ENCODE measurements at regions not wholly inside any gene's neighbourhood (a gene's known extent, or its start where the extent isn't known, plus 50 kb on each side); places are given as distances from the start of the nearest gene placed in this dataset.

DNA sequence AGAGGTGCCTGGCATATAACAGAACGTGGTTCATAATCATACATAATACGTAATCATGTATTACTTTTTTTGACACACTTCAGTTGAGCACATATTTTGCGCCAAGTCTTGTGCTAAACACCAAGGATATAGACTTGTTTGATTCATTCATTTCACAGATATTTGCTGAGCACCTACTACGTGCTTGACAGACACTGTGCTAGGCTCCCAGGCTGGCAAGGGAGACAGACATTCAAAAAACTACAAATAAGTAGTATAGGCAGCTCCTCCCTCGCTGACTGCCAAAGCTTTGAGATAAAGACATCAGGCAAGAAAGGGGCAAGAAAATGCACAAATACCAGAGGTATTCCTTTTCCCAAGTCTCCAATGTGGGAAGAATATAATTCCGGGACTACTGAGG, 122.5 kb upstream of the CPEB4 start:
- no peaks in the 10 kb centered on the region for H3K36me3 ChIP-seq (ENCODE audit: control insufficient read depth in 2 of 2, extremely low read depth in 1 of 2, insufficient read depth in 1 of 2, low read length in 1 of 2)

DNA sequence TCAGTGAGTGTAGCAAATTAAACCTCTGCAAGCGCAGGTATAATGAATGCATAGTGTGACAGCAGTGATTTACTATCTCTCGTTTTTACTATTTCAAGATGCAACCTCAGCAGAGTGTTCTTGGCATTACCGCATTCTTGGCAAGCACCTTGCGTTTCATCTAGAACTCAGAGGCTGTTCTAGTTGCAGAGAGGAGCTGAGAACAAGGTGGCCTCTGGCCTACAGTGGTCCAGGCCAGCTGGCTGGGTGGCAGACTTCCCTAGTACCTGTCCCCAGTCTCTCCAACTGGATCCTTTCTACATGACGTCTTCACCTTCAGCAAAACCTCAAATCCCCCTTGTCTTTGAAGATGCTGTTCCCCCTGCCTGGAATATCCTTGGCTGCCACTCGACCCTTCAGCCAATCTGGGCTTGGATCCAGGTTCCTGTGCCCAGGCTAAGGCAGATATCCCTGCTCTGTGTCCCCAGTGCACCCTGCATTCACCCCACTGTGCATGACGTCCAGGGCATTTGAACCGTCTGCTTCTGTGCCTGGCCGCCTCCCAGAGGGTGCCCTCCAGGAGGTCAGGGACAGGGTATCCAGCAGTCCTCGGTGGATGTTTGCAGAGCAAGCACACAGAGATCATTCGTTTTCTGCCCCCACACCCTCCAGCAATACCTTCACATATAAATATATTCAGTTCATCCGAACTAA, 120.4 kb upstream of the CPEB4 start:
- Histone ChIP-seq H3K4me3 (ENCODE audit: control insufficient read depth in 1 of 2, extremely low read depth in 1 of 2, low read length in 1 of 2) (no peak overlapping the region), H3K9me3 (no peaks in the 10 kb centered on the region), H3K4me1 (ENCODE audit: control insufficient read depth in 1 of 2, extremely low read depth in 1 of 2, insufficient read depth in 2 of 2, low read length in 2 of 2) (no peaks in the 10 kb centered on the region), H3K27me3 (replicated peaks in 1 of 2; ENCODE audit: control insufficient read depth in 2 of 2, extremely low read depth in 1 of 2, insufficient read depth in 2 of 2, low read length in 1 of 2) (peaks cover 0 to 12% of the 10 kb centered on the region in 2 experiments), H3K27ac (ENCODE audit: low read length) (no peak overlapping the region), H3K36me3 (ENCODE audit: control insufficient read depth in 2 of 2, extremely low read depth in 1 of 2, insufficient read depth in 1 of 2, low read length in 1 of 2) (no peaks in the 10 kb centered on the region)
- Mint-ChIP-seq H3K27me3 (peaks cover 3 to 5% of the 10 kb centered on the region in 2 donors), H3K9me3 (no peaks in the 10 kb centered on the region), H3K36me3 (no peaks in the 10 kb centered on the region), H3K4me1 (no peaks in the 10 kb centered on the region), H3K4me3 (no peak overlapping the region), H3K27ac (no peak overlapping the region)
- WGBS (ENCODE audit: insufficient coverage): 76% methylated on average over 8 of the region's 12 CpGs
- ChIA-PET CTCF (no interaction called here), POLR2A (no interaction called here)
- ATAC-seq (replicated peaks in 1 of 4) (no peak), DNase-seq (no peak)

More for the DNA sequence above, 122.5 kb upstream of the CPEB4 start:
- no peak for DNase-seq
- H3K27ac ChIP-seq (ENCODE audit: low read length): no peak overlapping the region
- Mint-ChIP-seq H3K27me3 (peaks cover 5 to 6% of the 10 kb centered on the region in 2 donors), H3K36me3 (no peaks in the 10 kb centered on the region), H3K27ac (no peak overlapping the region), H3K4me3 (no peak overlapping the region), H3K9me3 (no peaks in the 10 kb centered on the region), H3K4me1 (no peaks in the 10 kb centered on the region)
- WGBS (ENCODE audit: insufficient coverage): 86% methylated on average over 4 of the region's 6 CpGs
- H3K9me3 ChIP-seq: no peaks in the 10 kb centered on the region
- ChIA-PET POLR2A (no interaction called here), CTCF (no interaction called here)
- no peak overlapping the region for H3K4me3 ChIP-seq (ENCODE audit: control insufficient read depth in 1 of 2, extremely low read depth in 1 of 2, low read length in 1 of 2)
- no peak for ATAC-seq (replicated peaks in 1 of 4)
- H3K27me3 ChIP-seq (replicated peaks in 1 of 2; ENCODE audit: control insufficient read depth in 2 of 2, extremely low read depth in 1 of 2, insufficient read depth in 2 of 2, low read length in 1 of 2): peaks cover 0 to 3% of the 10 kb centered on the region in 2 experiments
- H3K4me1 ChIP-seq (ENCODE audit: control insufficient read depth in 1 of 2, extremely low read depth in 1 of 2, insufficient read depth in 2 of 2, low read length in 2 of 2): no peaks in the 10 kb centered on the region

DNA sequence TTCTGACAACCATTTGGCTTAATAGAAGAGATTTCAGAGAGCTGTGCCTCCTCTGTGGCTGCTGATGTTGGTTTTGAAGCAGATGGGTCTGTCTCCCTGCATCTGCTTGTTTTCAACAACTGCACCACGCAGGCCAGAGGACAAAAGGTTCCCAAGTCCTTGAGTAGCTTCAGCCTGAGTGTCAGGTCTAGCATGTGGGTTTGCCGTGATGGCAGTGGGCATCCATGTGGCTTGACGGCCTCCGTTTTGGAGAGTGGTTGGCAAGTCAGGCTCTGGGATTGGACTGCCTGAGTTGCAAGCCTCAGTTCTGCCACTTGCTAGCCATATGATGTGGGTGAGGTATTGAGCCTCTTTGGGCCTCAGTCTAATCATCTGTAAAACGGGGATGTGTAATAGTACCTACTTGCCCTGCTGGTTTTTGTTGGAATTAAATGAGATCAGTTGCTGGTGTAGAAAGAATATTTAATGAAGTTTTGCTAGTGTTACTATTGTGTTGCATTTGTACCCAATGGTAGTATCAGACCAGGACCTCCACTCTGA, 119.8 kb upstream of the CPEB4 start:
- H3K36me3 Mint-ChIP-seq: no peaks in the 10 kb centered on the region
- H3K27me3 Mint-ChIP-seq: peaks cover 3 to 5% of the 10 kb centered on the region in 2 donors
- no peaks in the 10 kb centered on the region for H3K9me3 Mint-ChIP-seq
- no peak overlapping the region for H3K27ac Mint-ChIP-seq
- no peak overlapping the region for H3K27ac ChIP-seq (ENCODE audit: low read length)
- 88% methylated on average over 5 of the region's 5 CpGs for WGBS (ENCODE audit: insufficient coverage)
- ChIA-PET CTCF (no interaction called here), POLR2A (no interaction called here)
- H3K9me3 ChIP-seq: no peaks in the 10 kb centered on the region
- H3K4me1 ChIP-seq (ENCODE audit: control insufficient read depth in 1 of 2, extremely low read depth in 1 of 2, insufficient read depth in 2 of 2, low read length in 2 of 2): no peaks in the 10 kb centered on the region
- H3K4me3 ChIP-seq (ENCODE audit: control insufficient read depth in 1 of 2, extremely low read depth in 1 of 2, low read length in 1 of 2): no peak overlapping the region
- no peaks in the 10 kb centered on the region for H3K36me3 ChIP-seq (ENCODE audit: control insufficient read depth in 2 of 2, extremely low read depth in 1 of 2, insufficient read depth in 1 of 2, low read length in 1 of 2)
- DNase-seq (no peak), ATAC-seq (replicated peaks in 1 of 4) (no peak)
- H3K4me1 Mint-ChIP-seq: no peaks in the 10 kb centered on the region
- H3K4me3 Mint-ChIP-seq: no peak overlapping the region
- H3K27me3 ChIP-seq (replicated peaks in 1 of 2; ENCODE audit: control insufficient read depth in 2 of 2, extremely low read depth in 1 of 2, insufficient read depth in 2 of 2, low read length in 1 of 2): peaks cover 0 to 9% of the 10 kb centered on the region in 2 experiments

DNA sequence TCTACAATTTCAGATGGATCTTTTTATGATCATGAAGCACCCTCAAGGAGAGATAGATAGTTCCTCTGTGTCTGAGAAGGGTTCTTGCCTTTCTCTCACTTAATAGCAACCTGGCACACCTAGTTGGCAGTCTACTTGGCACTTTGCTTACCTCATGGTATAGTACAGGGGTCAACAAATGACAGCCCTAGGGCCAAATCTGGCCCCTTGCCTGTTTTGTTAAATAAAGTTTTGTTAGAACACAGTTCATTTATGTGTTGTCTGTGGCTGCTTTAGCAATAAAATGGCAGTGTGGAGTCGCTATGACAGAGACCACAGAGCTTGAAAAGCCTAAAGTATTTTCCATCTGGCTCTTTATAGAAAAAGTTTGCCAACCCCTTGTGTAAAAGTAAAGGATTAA, 119.3 kb upstream of the CPEB4 start:
- H3K9me3 Mint-ChIP-seq: no peaks in the 10 kb centered on the region
- no peak overlapping the region for H3K4me3 Mint-ChIP-seq
- Histone ChIP-seq H3K9me3 (no peaks in the 10 kb centered on the region), H3K27me3 (replicated peaks in 1 of 2; ENCODE audit: control insufficient read depth in 2 of 2, extremely low read depth in 1 of 2, insufficient read depth in 2 of 2, low read length in 1 of 2) (peaks cover 0 to 9% of the 10 kb centered on the region in 2 experiments), H3K4me1 (ENCODE audit: control insufficient read depth in 1 of 2, extremely low read depth in 1 of 2, insufficient read depth in 2 of 2, low read length in 2 of 2) (no peaks in the 10 kb centered on the region), H3K4me3 (ENCODE audit: control insufficient read depth in 1 of 2, extremely low read depth in 1 of 2, low read length in 1 of 2) (no peak overlapping the region), H3K36me3 (ENCODE audit: control insufficient read depth in 2 of 2, extremely low read depth in 1 of 2, insufficient read depth in 1 of 2, low read length in 1 of 2) (no peaks in the 10 kb centered on the region), H3K27ac (ENCODE audit: low read length) (no peak overlapping the region)
- no peaks in the 10 kb centered on the region for H3K36me3 Mint-ChIP-seq
- POLR2A ChIA-PET: no interaction called here
- peaks cover 0 to 5% of the 10 kb centered on the region in 2 donors for H3K27me3 Mint-ChIP-seq
- no peak for ATAC-seq (replicated peaks in 1 of 4)
- DNase-seq: no peak
- H3K4me1 Mint-ChIP-seq: no peaks in the 10 kb centered on the region
- CTCF ChIA-PET: no interaction called here
- no peak overlapping the region for H3K27ac Mint-ChIP-seq
- no CpG with 5 or more reads among the region's 1 CpG for WGBS (ENCODE audit: insufficient coverage)

DNA sequence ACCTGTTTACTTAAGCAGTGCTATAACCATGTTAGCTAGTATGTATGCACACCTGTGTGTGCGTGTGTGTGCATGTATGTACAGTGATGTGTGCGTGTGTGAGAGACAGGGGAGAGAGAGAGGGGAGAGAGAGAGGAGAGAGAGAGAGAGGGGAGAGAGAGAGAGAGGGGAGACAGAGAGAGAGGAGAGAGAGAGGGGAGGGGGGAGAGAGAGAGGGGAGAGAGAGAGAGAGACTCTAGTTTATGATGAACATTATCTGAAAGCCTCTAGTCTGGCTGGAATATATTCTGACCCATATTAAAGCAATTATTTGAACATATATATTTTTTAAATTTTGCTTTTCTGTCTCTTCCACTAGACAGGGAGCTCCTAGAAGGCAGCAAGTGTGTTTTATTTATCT, 117.5 kb upstream of the CPEB4 start:
- H3K27me3 Mint-ChIP-seq: peaks cover 0 to 10% of the 10 kb centered on the region in 2 donors
- no peaks in the 10 kb centered on the region for H3K4me1 Mint-ChIP-seq
- Histone ChIP-seq H3K36me3 (ENCODE audit: control insufficient read depth in 2 of 2, extremely low read depth in 1 of 2, insufficient read depth in 1 of 2, low read length in 1 of 2) (no peaks in the 10 kb centered on the region), H3K27ac (ENCODE audit: low read length) (no peak overlapping the region), H3K9me3 (no peaks in the 10 kb centered on the region), H3K4me3 (ENCODE audit: control insufficient read depth in 1 of 2, extremely low read depth in 1 of 2, low read length in 1 of 2) (no peak overlapping the region), H3K27me3 (replicated peaks in 1 of 2; ENCODE audit: control insufficient read depth in 2 of 2, extremely low read depth in 1 of 2, insufficient read depth in 2 of 2, low read length in 1 of 2) (peaks cover 0 to 12% of the 10 kb centered on the region in 2 experiments), H3K4me1 (ENCODE audit: control insufficient read depth in 1 of 2, extremely low read depth in 1 of 2, insufficient read depth in 2 of 2, low read length in 2 of 2) (no peaks in the 10 kb centered on the region)
- no peak overlapping the region for H3K27ac Mint-ChIP-seq
- H3K4me3 Mint-ChIP-seq: no peak overlapping the region
- ATAC-seq (replicated peaks in 1 of 4) (no peak), DNase-seq (no peak)
- CTCF ChIA-PET: no interaction called here
- no peaks in the 10 kb centered on the region for H3K9me3 Mint-ChIP-seq
- POLR2A ChIA-PET: no interaction called here
- H3K36me3 Mint-ChIP-seq: no peaks in the 10 kb centered on the region
- WGBS (ENCODE audit: insufficient coverage): no CpG with 5 or more reads among the region's 2 CpGs

DNA sequence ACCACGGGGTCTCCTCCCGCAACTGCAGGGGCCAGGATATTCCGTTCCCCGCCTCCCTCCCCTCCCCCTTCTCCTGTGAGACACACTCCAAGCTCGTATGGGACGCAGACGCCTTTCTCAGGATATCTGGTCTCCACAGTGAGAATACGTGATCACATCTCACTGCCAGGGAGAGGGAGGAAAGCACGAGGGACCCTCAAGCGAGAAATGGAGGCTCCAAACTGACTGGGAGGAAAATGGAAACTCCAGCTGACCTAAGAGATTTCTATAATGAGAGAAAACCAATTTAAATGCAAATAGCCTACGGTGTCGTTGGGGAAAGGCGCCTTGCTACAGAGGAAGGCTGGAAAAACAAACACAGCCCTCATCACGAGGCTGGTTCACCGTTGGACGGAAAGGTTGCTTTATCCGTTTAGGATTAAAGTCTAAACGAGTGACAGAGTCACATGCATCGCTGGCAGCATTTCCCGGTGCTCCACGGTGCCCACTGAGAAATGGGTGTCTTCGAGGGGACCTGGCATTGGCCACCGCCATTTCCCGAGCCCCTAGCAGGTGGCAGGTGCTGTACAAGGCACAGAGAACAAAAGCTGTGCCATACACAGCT, 116.9 kb upstream of the CPEB4 start:
- no peak overlapping the region for H3K4me3 ChIP-seq (ENCODE audit: control insufficient read depth in 1 of 2, extremely low read depth in 1 of 2, low read length in 1 of 2)
- no peaks in the 10 kb centered on the region for H3K36me3 ChIP-seq (ENCODE audit: control insufficient read depth in 2 of 2, extremely low read depth in 1 of 2, insufficient read depth in 1 of 2, low read length in 1 of 2)
- no peaks in the 10 kb centered on the region for H3K4me1 ChIP-seq (ENCODE audit: control insufficient read depth in 1 of 2, extremely low read depth in 1 of 2, insufficient read depth in 2 of 2, low read length in 2 of 2)
- Mint-ChIP-seq H3K9me3 (no peaks in the 10 kb centered on the region), H3K27ac (no peak overlapping the region), H3K4me3 (no peak overlapping the region), H3K4me1 (no peaks in the 10 kb centered on the region), H3K27me3 (peaks cover 0 to 10% of the 10 kb centered on the region in 2 donors), H3K36me3 (no peaks in the 10 kb centered on the region)
- DNase-seq (no peak), ATAC-seq (replicated peaks in 1 of 4) (no peak)
- WGBS (ENCODE audit: insufficient coverage): 75% methylated on average over 16 of the region's 24 CpGs
- H3K27ac ChIP-seq (ENCODE audit: low read length): no peak overlapping the region
- ChIA-PET CTCF (no interaction called here), POLR2A (no interaction called here)
- H3K27me3 ChIP-seq (replicated peaks in 1 of 2; ENCODE audit: control insufficient read depth in 2 of 2, extremely low read depth in 1 of 2, insufficient read depth in 2 of 2, low read length in 1 of 2): peaks cover 0 to 12% of the 10 kb centered on the region in 2 experiments
- no peaks in the 10 kb centered on the region for H3K9me3 ChIP-seq

All from T-cell (primary cell).